CD14-positive monocyte (primary cell): ENCODE measurements at regions not wholly inside any gene's neighbourhood (a gene's known extent, or its start where the extent isn't known, plus 50 kb on each side); places are given as distances from the start of the nearest gene placed in this dataset.

Source experiments
- DNase-seq, 3 donors: peaks; one replicate each; pipeline ENCODE4 v3.0.0-alpha.2; 2011 to 2022
- H2AFZ ChIP-seq: 2 replicates; pipeline ENCODE4 v1.6.0; 2012; ENCODE audit warnings: mild to moderate bottlenecking, low read depth, low read length, inconsistent platforms; ENCODE audit not compliant: insufficient read depth, poor library complexity, severe bottlenecking
- H3K27ac ChIP-seq, 2 donors: 1 replicate in 1 of 2; 2 replicates in 1 of 2; pipeline ENCODE4 v1.5.1; 2012 to 2013; ENCODE audit warnings: low read length in 2 of 2, control low read depth in 1 of 2, inconsistent platforms in 1 of 2, low read depth in 1 of 2, mild to moderate bottlenecking in 1 of 2
- H3K27me3 ChIP-seq, 2 donors: one replicate each; pipeline versions ENCODE4 v1.6.0 to v1.6.1; 2011 to 2013; ENCODE audit warnings: low read length in 2 of 2; ENCODE audit not compliant: control insufficient read depth in 2 of 2, insufficient read depth in 2 of 2
- H3K36me3 ChIP-seq, 2 donors: replicated peaks in 1 of 2; 1 replicate in 1 of 2; 2 replicates in 1 of 2; pipeline versions ENCODE4 v1.5.1 to v1.6.1; 2012 to 2013; ENCODE audit warnings: low read length in 2 of 2, control low read depth in 1 of 2, inconsistent platforms in 1 of 2, mild to moderate bottlenecking in 1 of 2; ENCODE audit not compliant: insufficient read depth in 2 of 2, control insufficient read depth in 1 of 2
- H3K4me1 ChIP-seq, 2 donors: 1 replicate in 1 of 2; 2 replicates in 1 of 2; pipeline versions ENCODE4 v1.5.1 to v1.6.1; 2012 to 2013; ENCODE audit warnings: low read length in 2 of 2, control low read depth in 1 of 2, inconsistent platforms in 1 of 2, mild to moderate bottlenecking in 1 of 2, moderate library complexity in 1 of 2; ENCODE audit not compliant: insufficient read depth in 2 of 2, control insufficient read depth in 1 of 2
- H3K4me2 ChIP-seq: replicated peaks from 2 replicates; pipeline ENCODE3; 2012; ENCODE audit warnings: low read length, moderate library complexity, mild to moderate bottlenecking; ENCODE audit not compliant: poor library complexity, severe bottlenecking; ENCODE audit errors: extremely low read depth
- H3K4me3 ChIP-seq, 3 experiments: fragments of 200-600 bp in 1 of 3; sonication (generic) in 1 of 3; replicated peaks in 1 of 3; 1 replicate in 2 of 3; 2 replicates in 1 of 3; pipeline ENCODE4 v1.5.1; 2011 to 2013; ENCODE audit warnings: low read length in 3 of 3, mild to moderate bottlenecking in 3 of 3, control low read depth in 2 of 3, low read depth in 2 of 3, inconsistent platforms in 1 of 3, moderate library complexity in 1 of 3
- H3K79me2 ChIP-seq: 2 replicates; pipeline ENCODE4 v1.6.0; 2012; ENCODE audit warnings: mild to moderate bottlenecking, control low read depth, inconsistent platforms, low read length, moderate library complexity; ENCODE audit not compliant: insufficient read depth
- H3K9ac ChIP-seq: 2 replicates; pipeline ENCODE4 v1.6.0; 2017; ENCODE audit warnings: low read length, mild to moderate bottlenecking; ENCODE audit not compliant: insufficient read depth, poor library complexity, severe bottlenecking
- H3K9me3 ChIP-seq, 2 donors: replicated peaks in 1 of 2; 1 replicate in 1 of 2; 2 replicates in 1 of 2; pipeline versions ENCODE4 v1.5.1 to v1.6.1; 2012 to 2013; ENCODE audit warnings: low read length in 2 of 2, control low read depth in 1 of 2; ENCODE audit not compliant: control insufficient read depth in 1 of 2, insufficient read depth in 1 of 2
- H4K20me1 ChIP-seq: 2 replicates; pipeline ENCODE4 v1.6.0; 2012; ENCODE audit warnings: mild to moderate bottlenecking, low read length, control low read depth, moderate library complexity; ENCODE audit not compliant: insufficient read depth
- H3K27ac Mint-ChIP-seq, 7 donors: one replicate each; pipeline ENCODE4 v1.8.0; 2020; ENCODE audit warnings: mild to moderate bottlenecking in 7 of 7, mixed read lengths in 7 of 7, moderate library complexity in 6 of 7, inconsistent platforms in 2 of 7
- H3K27me3 Mint-ChIP-seq, 3 donors: one replicate each; pipeline ENCODE4 v1.8.0; 2021 to 2022; ENCODE audit warnings: low read depth in 3 of 3, mild to moderate bottlenecking in 3 of 3, mixed read lengths in 3 of 3, moderate library complexity in 3 of 3, inconsistent platforms in 1 of 3
- H3K36me3 Mint-ChIP-seq, 2 donors: one replicate each; pipeline ENCODE4 v1.8.0; 2020; ENCODE audit warnings: mixed read lengths in 2 of 2, inconsistent platforms in 1 of 2, mild to moderate bottlenecking in 1 of 2
- H3K4me1 Mint-ChIP-seq: one replicate; pipeline ENCODE4 v1.8.0; 2020; ENCODE audit warnings: mild to moderate bottlenecking, mixed read lengths
- H3K4me3 Mint-ChIP-seq, 2 donors: one replicate each; pipeline ENCODE4 v1.8.0; 2020; ENCODE audit warnings: mild to moderate bottlenecking in 2 of 2, mixed read lengths in 2 of 2, moderate library complexity in 1 of 2
- H3K9me3 Mint-ChIP-seq, 7 donors: one replicate each; pipeline ENCODE4 v1.8.0; 2020 to 2022; ENCODE audit warnings: mixed read lengths in 7 of 7, mild to moderate bottlenecking in 6 of 7, moderate library complexity in 6 of 7, inconsistent platforms in 2 of 7
- CTCF ChIP-seq: fragments of 200-600 bp; IDR thresholded peaks from one replicate; pipeline ENCODE4 v1.8.0; 2022; ENCODE audit warnings: antibody characterized with exemption, mild to moderate bottlenecking
- WGBS: methylation state at CpG from one replicate; pipeline ENCODE4 v1.1.5; 2013; ENCODE audit warnings: missing lambda C conversion rate; ENCODE audit not compliant: insufficient coverage; 5-methylcytosine and 5-hydroxymethylcytosine counted together
- intact Hi-C, 2 donors: fragments of 100-400 bp; cut with micrococcal nuclease; formaldehyde crosslinking; loops; one replicate each; pipeline versions ENCODE4 v1.15.0 to v1.15.1; 2023

- Histone ChIP-seq H3K36me3 (no peaks in the 10 kb centered on the region), H3K4me3 (no peak overlapping the region), H3K9me3 (no peaks in the 10 kb centered on the region), H3K4me1 (no peaks in the 10 kb centered on the region), H3K27me3 (no peaks in the 10 kb centered on the region), H2AFZ (no peak overlapping the region), H3K9ac (no peak overlapping the region), H4K20me1 (no peaks in the 10 kb centered on the region), H3K79me2 (no peaks in the 10 kb centered on the region), H3K4me2 (no peak overlapping the region), H3K27ac (no peak overlapping the region)
- no peak for TF ChIP-seq CTCF
- no peaks in the 10 kb centered on the region for H3K36me3 Mint-ChIP-seq
- H3K27ac Mint-ChIP-seq, result no peak overlapping the region
- peaks cover 0 to 2% (median 1%) of the 10 kb centered on the region in 3 donors for H3K27me3 Mint-ChIP-seq
- H3K4me1 Mint-ChIP-seq, result no peaks in the 10 kb centered on the region
- DNase-seq, result no peak
- H3K4me3 Mint-ChIP-seq, result no peak overlapping the region
- intact Hi-C loops, result no loop called here
- WGBS, result 100% methylated on average over 1 of the region's 6 CpGs
- H3K9me3 Mint-ChIP-seq, result peaks cover 0 to 6% (median 2%) of the 10 kb centered on the region in 7 donors
Observed at GRCh38 chr9:15086156-15086763, 176.0 kb upstream of the FREM1 start.

GRCh38 chr9:15081021-15081753 is 171.0 kb upstream of the FREM1 start:
- Histone ChIP-seq H4K20me1 (no peaks in the 10 kb centered on the region), H3K4me1 (no peaks in the 10 kb centered on the region), H3K9ac (no peak overlapping the region), H3K9me3 (no peaks in the 10 kb centered on the region), H3K27ac (no peak overlapping the region), H3K27me3 (no peaks in the 10 kb centered on the region), H3K4me3 (no peak overlapping the region), H3K36me3 (no peaks in the 10 kb centered on the region), H2AFZ (no peak overlapping the region), H3K4me2 (no peak overlapping the region), H3K79me2 (no peaks in the 10 kb centered on the region)
- TF ChIP-seq CTCF, result no peak
- intact Hi-C loops, result no loop called here
- Mint-ChIP-seq H3K36me3 (no peaks in the 10 kb centered on the region), H3K27me3 (peaks cover 1 to 2% (median 2%) of the 10 kb centered on the region in 3 donors), H3K9me3 (peaks cover 2 to 5% (median 4%) of the 10 kb centered on the region in 7 donors), H3K27ac (no peak overlapping the region), H3K4me3 (no peak overlapping the region), H3K4me1 (no peaks in the 10 kb centered on the region)
- 81% methylated on average over 4 of the region's 4 CpGs for WGBS
- DNase-seq, result no peak
